Astrocyte of the cerebellum (primary cell): ENCODE measurements at regions not wholly inside any gene's neighbourhood (a gene's known extent, or its start where the extent isn't known, plus 50 kb on each side); places are given as distances from the start of the nearest gene placed in this dataset.

ENCODE experiments used
- DNase-seq: peaks from one replicate; pipeline ENCODE4 v3.0.0-alpha.2; 2011; ENCODE audit warnings: low read depth
- H3K4me3 ChIP-seq: 2 replicates; pipeline ENCODE4 v1.5.1; 2011; ENCODE audit warnings: mild to moderate bottlenecking, low read depth, low read length, moderate library complexity
- in situ Hi-C: cut with HindIII; loops from 2 replicates; pipeline ENCODE4 v1.10.0; 2017; ENCODE audit warnings: low sequenced_read_pairs
- TF ChIP-seq, protein P1 (sequence below): IDR thresholded peaks from 2 replicates; pipeline ENCODE4 v1.5.1; 2012; ENCODE audit warnings: low read length, low read depth, moderate library complexity, mild to moderate bottlenecking; ENCODE audit errors: missing control alignments

DNA sequence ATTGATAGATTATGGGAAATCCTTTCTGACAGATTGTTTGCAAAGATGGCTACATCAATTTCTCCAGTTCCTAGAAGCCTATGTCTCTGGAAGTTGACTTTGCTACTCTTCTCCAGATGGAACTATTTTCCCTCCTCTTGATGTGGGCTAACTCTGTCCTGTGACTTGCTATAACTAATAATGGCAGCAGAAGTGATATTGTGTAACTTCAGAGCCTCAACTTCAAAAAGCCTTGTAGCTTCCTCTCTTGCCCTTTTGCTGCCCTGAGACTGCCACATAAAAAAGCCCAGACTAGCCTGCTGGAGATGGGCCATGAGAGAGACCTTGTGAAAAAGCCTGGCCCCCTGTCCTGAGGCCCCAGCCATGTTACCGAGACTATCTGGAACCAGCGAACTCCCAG, 210.7 kb upstream of the SLC7A11 start:
- no peak overlapping the region for H3K4me3 ChIP-seq
- no peak for DNase-seq
- in situ Hi-C loops = no loop called here
- TF ChIP-seq, protein P1, sequence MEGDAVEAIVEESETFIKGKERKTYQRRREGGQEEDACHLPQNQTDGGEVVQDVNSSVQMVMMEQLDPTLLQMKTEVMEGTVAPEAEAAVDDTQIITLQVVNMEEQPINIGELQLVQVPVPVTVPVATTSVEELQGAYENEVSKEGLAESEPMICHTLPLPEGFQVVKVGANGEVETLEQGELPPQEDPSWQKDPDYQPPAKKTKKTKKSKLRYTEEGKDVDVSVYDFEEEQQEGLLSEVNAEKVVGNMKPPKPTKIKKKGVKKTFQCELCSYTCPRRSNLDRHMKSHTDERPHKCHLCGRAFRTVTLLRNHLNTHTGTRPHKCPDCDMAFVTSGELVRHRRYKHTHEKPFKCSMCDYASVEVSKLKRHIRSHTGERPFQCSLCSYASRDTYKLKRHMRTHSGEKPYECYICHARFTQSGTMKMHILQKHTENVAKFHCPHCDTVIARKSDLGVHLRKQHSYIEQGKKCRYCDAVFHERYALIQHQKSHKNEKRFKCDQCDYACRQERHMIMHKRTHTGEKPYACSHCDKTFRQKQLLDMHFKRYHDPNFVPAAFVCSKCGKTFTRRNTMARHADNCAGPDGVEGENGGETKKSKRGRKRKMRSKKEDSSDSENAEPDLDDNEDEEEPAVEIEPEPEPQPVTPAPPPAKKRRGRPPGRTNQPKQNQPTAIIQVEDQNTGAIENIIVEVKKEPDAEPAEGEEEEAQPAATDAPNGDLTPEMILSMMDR = no peak

DNA sequence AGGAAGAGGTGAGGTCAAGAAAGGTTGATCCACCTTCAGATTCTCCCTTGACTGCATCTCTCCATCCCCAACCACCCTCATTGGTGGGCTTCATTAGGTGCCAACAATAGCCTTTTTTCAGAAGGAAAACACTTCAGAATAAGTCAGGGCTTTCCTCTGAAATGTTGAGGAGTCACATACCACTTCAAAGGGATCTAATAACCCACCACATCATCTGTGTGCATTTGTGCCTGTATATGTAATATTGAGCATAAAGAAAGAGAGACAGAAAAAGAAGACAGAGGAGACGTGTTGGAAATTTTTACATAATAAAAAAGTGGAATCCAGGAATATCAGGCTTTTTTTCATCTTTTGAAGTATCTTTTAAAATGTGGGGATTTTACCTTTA, 209.1 kb upstream of the SLC7A11 start:
- DNase-seq = no peak
- H3K4me3 ChIP-seq = no peak overlapping the region
- in situ Hi-C loops = no loop called here
- TF ChIP-seq, protein P1 = no peak

DNA sequence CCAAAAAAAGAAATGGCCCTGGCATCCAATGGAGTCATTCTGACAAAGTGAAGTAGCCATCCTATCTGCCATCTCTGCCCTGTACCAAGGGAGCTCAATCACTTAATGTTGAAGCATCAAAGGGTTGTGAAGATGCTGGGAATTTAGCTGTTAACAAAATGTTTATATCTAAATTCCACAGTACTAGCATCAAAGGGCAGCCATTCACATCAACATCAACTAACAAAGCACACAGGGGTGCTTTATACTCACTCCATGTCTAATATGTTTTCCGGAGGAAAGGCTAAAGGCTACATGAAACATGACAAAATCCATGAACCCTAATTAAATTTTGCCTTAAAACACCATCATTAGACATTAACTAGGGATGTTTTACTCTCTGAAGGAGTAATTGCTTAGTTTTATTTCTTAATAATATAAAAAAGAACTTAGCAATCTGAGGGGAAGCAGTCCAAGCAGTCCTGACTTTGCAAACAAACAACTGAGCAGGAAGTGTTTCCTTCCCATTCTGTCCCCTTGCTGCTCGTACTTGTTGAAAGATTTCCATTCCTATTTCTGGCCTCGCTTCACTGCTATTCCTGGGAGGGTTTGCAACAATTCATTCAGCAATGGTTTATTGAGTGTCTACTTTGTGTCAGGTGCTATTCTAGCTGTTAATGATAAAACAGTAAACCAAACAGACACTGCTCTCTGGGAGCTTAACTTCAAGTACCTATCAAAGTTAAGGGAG, 208.6 kb upstream of the SLC7A11 start:
- no peak for DNase-seq
- in situ Hi-C loops = no loop called here
- H3K4me3 ChIP-seq = no peak overlapping the region
- TF ChIP-seq, protein P1 = no peak

DNA sequence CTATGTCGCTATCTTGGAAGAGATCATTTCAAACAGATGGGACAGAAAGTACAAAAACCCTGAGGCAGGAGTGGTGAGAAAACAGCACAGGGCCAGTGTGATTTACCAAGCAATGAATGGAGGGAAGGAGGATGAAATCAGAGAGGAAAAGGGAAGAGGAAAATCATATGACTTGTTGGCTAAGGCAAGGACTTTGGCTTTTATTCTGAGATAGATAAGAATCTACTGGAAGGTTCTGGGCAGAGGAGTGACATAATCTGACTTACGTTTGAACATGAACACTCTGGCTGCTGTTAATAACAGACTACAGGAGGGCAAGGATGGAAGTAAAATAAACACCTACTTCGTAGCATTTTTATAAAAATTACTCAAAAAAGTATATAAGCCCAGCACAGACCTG, 207.8 kb upstream of the SLC7A11 start:
- no peak for DNase-seq
- H3K4me3 ChIP-seq = no peak overlapping the region
- TF ChIP-seq, protein P1 = no peak
- in situ Hi-C loops = no loop called here

DNA sequence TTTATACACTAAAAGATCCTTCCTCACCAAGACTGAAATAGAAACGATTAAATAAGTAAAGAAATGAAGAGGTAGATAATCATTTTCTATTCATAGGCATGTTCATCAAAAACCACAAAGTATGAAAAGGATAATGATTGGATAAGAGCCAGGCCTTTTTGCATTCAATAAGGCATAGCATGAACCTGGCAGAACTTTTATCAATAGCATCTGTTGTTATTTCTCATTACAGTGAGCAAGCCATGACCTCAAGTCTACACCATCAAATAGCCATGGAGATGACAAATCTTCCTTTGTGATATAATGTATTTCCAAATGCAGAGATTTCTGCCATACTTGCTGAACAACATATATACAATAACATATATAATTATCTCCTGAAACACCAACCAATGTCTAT, 206.0 kb upstream of the SLC7A11 start:
- in situ Hi-C loops = no loop called here
- DNase-seq = no peak
- TF ChIP-seq, protein P1 = no peak
- no peak overlapping the region for H3K4me3 ChIP-seq

DNA sequence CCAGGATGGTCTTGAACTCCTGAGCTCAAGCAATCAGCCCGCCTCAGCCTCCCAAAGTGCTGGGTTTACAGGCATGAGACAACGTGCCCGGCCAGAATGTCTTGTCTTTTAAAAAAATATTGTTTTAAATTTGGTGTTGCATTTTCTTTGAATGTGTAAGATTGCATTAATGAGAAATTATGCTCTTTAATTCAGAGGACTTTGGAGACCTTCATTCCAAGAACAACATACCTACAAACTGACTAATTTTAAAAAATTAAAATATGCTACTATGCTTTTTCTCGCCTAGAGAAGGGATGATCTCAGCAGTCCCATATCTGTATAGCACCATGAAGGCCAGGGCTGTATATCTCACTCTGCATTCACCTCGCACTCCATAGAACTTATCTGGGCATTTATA, 204.3 kb upstream of the SLC7A11 start:
- no peak overlapping the region for H3K4me3 ChIP-seq
- in situ Hi-C loops = no loop called here
- TF ChIP-seq, protein P1 = no peak
- no peak for DNase-seq
